K562 (cell line): ENCODE measurements at regions not wholly inside any gene's neighbourhood (a gene's known extent, or its start where the extent isn't known, plus 50 kb on each side); places are given as distances from the start of the nearest gene placed in this dataset.

Experiments used
- CAMTA2 ChIP-seq: fragments of 250-450 bp; sonication (Bioruptor Pico); conservative IDR thresholded peaks from 2 replicates; pipeline ENCODE4 v1.5.1; 2022
- CTCF ChIP-seq, 3 experiments: IDR thresholded peaks in 2 of 3; conservative IDR thresholded peaks in 1 of 3; 2 replicates each; pipeline ENCODE4 v1.5.1; 2011 to 2012; ENCODE audit warnings: low read length in 3 of 3, mild to moderate bottlenecking in 3 of 3, control low read depth in 2 of 3, improper control_type of control experiment in 1 of 3, inconsistent platforms in 1 of 3, low read depth in 1 of 3, mixed read lengths in 1 of 3, moderate library complexity in 1 of 3; ENCODE audit not compliant: insufficient read depth in 2 of 3
- ETV6 ChIP-seq, 3 experiments: fragments of 150-350 bp in 1 of 3; sonication (generic) in 1 of 3; formaldehyde crosslinking in 1 of 3; IDR thresholded peaks; 2 replicates each; pipeline versions ENCODE4 v1.6.1 to v1.8.0; 2014 to 2022; ENCODE audit warnings: borderline replicate concordance in 2 of 3, low read depth in 2 of 3, antibody characterized with exemption in 1 of 3, low read length in 1 of 3, mild to moderate bottlenecking in 1 of 3, missing genetic modification reagents in 1 of 3
- FOXJ2 ChIP-seq: fragments of 200-800 bp; sonication (Bioruptor generic); IDR thresholded peaks from 2 replicates; pipeline ENCODE4 v1.6.1; 2016; ENCODE audit warnings: missing genetic modification characterization, missing compliant biosample characterization
- LCOR ChIP-seq: sonication (generic); formaldehyde crosslinking; IDR thresholded peaks from 2 replicates; pipeline ENCODE4 v1.8.0; 2022; ENCODE audit warnings: mild to moderate bottlenecking, missing genetic modification reagents
- MIER1 ChIP-seq: fragments of 450-650 bp; IDR thresholded peaks from 2 replicates; pipeline ENCODE4 v1.6.1; 2016; ENCODE audit warnings: antibody characterized with exemption, mild to moderate bottlenecking, low read depth
- MYBL2 ChIP-seq, 2 experiments: fragments of 450-650 bp in 1 of 2; sonication (generic) in 1 of 2; formaldehyde crosslinking in 1 of 2; IDR thresholded peaks; 2 replicates each; pipeline versions ENCODE4 v1.6.1 to v1.8.1; 2017 to 2022; ENCODE audit warnings: borderline replicate concordance in 1 of 2, inconsistent platforms in 1 of 2, low read depth in 1 of 2, mild to moderate bottlenecking in 1 of 2, missing genetic modification reagents in 1 of 2, moderate library complexity in 1 of 2
- MYC ChIP-seq, 2 experiments: fragments of 250-450 bp in 1 of 2; sonication (Bioruptor Pico) in 1 of 2; IDR thresholded peaks; 2 replicates each; pipeline versions ENCODE4 v1.5.1 to v1.6.1; 2012 to 2021; ENCODE audit warnings: low read depth in 2 of 2, borderline replicate concordance in 1 of 2, improper control_type of control experiment in 1 of 2, low read length in 1 of 2, mild to moderate bottlenecking in 1 of 2, moderate library complexity in 1 of 2
- MYNN ChIP-seq, 2 experiments: sonication (generic); formaldehyde crosslinking in 1 of 2; IDR thresholded peaks; 2 replicates each; pipeline versions ENCODE4 v1.5.0 to v1.6.1; 2016 to 2020; ENCODE audit warnings: antibody characterized with exemption in 1 of 2, missing genetic modification reagents in 1 of 2
- NCOA1 ChIP-seq: fragments of 450-650 bp; IDR thresholded peaks from 2 replicates; pipeline ENCODE4 v1.6.1; 2016; ENCODE audit warnings: low read depth
- NRF1 ChIP-seq, 2 experiments: fragments of 450-650 bp; IDR thresholded peaks in 1 of 2; conservative IDR thresholded peaks in 1 of 2; 2 replicates each; pipeline ENCODE4 v1.6.1; 2014; ENCODE audit warnings: mild to moderate bottlenecking in 2 of 2
- PATZ1 ChIP-seq: fragments of 250-450 bp; sonication (Bioruptor Pico); IDR thresholded peaks from 2 replicates; pipeline ENCODE4 v1.5.0; 2020; ENCODE audit warnings: mild to moderate bottlenecking, borderline replicate concordance
- PCBP2 ChIP-seq: fragments of 200-400 bp; formaldehyde crosslinking; IDR thresholded peaks from 2 replicates; pipeline ENCODE4 v1.6.1; 2018; ENCODE audit warnings: low read length, low read depth, mild to moderate bottlenecking, moderate library complexity; ENCODE audit not compliant: poor library complexity, severe bottlenecking
- PHF8 ChIP-seq: fragments of 200-600 bp; sonication (generic); IDR thresholded peaks from 2 replicates; pipeline ENCODE4 v1.6.1; 2012; ENCODE audit warnings: mixed run types, mild to moderate bottlenecking, inconsistent platforms, low read length, moderate library complexity, borderline replicate concordance
- PRMT5 ChIP-seq: sonication (generic); formaldehyde crosslinking; IDR thresholded peaks from 2 replicates; pipeline ENCODE4 v1.5.0; 2020; ENCODE audit warnings: missing genetic modification reagents
- RBM22 ChIP-seq: fragments of 200-400 bp; formaldehyde crosslinking; IDR thresholded peaks from 2 replicates; pipeline ENCODE4 v1.6.1; 2018; ENCODE audit warnings: low read length, low read depth; ENCODE audit not compliant: poor library complexity, severe bottlenecking
- RFX7 ChIP-seq: fragments of 250-450 bp; sonication (Bioruptor Pico); IDR thresholded peaks from 2 replicates; pipeline ENCODE4 v1.5.1; 2021; ENCODE audit warnings: mild to moderate bottlenecking
- SETDB1 ChIP-seq: IDR thresholded peaks from one replicate; pipeline ENCODE4 v1.6.1; 2012; ENCODE audit warnings: low read length, control low read depth, inconsistent platforms
- SMAD3 ChIP-seq: fragments of 450-650 bp; formaldehyde crosslinking; conservative IDR thresholded peaks from 2 replicates; pipeline ENCODE4 v1.4.0; 2020; ENCODE audit warnings: mild to moderate bottlenecking
- SMARCB1 ChIP-seq: IDR thresholded peaks from 2 replicates; pipeline ENCODE4 v1.6.1; 2011; ENCODE audit warnings: improper control_type of control experiment, low read depth; ENCODE audit not compliant: insufficient read length
- SPI1 ChIP-seq: IDR thresholded peaks from 2 replicates; pipeline ENCODE4 v1.6.1; 2011; ENCODE audit warnings: low read depth, low read length, control low read depth, borderline replicate concordance
- ZBTB17 ChIP-seq: fragments of 450-650 bp; formaldehyde crosslinking; IDR thresholded peaks from 2 replicates; pipeline ENCODE4 v1.4.0; 2020; ENCODE audit warnings: mild to moderate bottlenecking
- ZC3H11A ChIP-seq: IDR thresholded peaks from 2 replicates; pipeline ENCODE4 v1.6.1; 2012; ENCODE audit warnings: low read depth, low read length, improper control_type of control experiment
- ZFPM2 ChIP-seq: fragments of 250-450 bp; sonication (Bioruptor Pico); IDR thresholded peaks from 2 replicates; pipeline ENCODE4 v1.5.1; 2022; ENCODE audit warnings: mild to moderate bottlenecking
- ZNF143 ChIP-seq: sonication (generic); formaldehyde crosslinking; IDR thresholded peaks from 2 replicates; pipeline ENCODE4 v1.9.0; 2022; ENCODE audit warnings: mild to moderate bottlenecking, missing genetic modification reagents
- ZNF324 ChIP-seq: fragments of 250-450 bp; sonication (Bioruptor Pico); IDR thresholded peaks from 2 replicates; pipeline ENCODE4 v1.4.0; 2020; ENCODE audit warnings: mild to moderate bottlenecking

- peak; percentile 45 to 88; a peak in 3 of 4 replicates for TF ChIP-seq ETV6 (IDR thresholded peaks at IDR 0.05; ENCODE audit: borderline replicate concordance in 1 of 2, low read depth in 2 of 2, low read length in 1 of 2)
- no peak for TF ChIP-seq ETV6 (CRISPR knock-in tag; IDR thresholded peaks at IDR 0.05; ENCODE audit: borderline replicate concordance)
- TF ChIP-seq ZBTB17 (CRISPR knock-in tag), result peak; percentile 93
- TF ChIP-seq LCOR, result no peak
- no peak for TF ChIP-seq ZNF143
- TF ChIP-seq ZC3H11A, result no peak
- TF ChIP-seq SMAD3 (CRISPR knock-in tag), result peak; percentile 94; the same call in 1 of the 2 replicates
- no peak for TF ChIP-seq MYNN (IDR thresholded peaks at IDR 0.05)
- TF ChIP-seq MYNN (CRISPR knock-in tag; IDR thresholded peaks at IDR 0.05), result no peak
- TF ChIP-seq FOXJ2 (tag), result 0 out of 2 replicates have a peak, but pooled peaks have one; percentile 39
- TF ChIP-seq PRMT5 (CRISPR knock-in tag), result no peak
- no peak for TF ChIP-seq SETDB1
- TF ChIP-seq MYBL2 (IDR thresholded peaks at IDR 0.05; ENCODE audit: low read depth), result no peak
- TF ChIP-seq MYBL2 (CRISPR knock-in tag; IDR thresholded peaks at IDR 0.05; ENCODE audit: borderline replicate concordance), result no peak
- peak; percentile 88 for TF ChIP-seq PATZ1 (CRISPR knock-in tag)
- TF ChIP-seq CTCF (IDR thresholded peaks at IDR 0.05 in 2 of 3, conservative IDR thresholded peaks at IDR 0.05 in 1 of 3; ENCODE audit: insufficient read depth in 2 of 3, low read depth in 1 of 3, low read length in 3 of 3), result no peak
- TF ChIP-seq CAMTA2 (CRISPR knock-in tag), result no peak
- TF ChIP-seq NRF1 (conservative IDR thresholded peaks at IDR 0.05 in 1 of 2, IDR thresholded peaks at IDR 0.05 in 1 of 2), result no peak
- no peak for TF ChIP-seq NCOA1
- no peak for TF ChIP-seq ZFPM2
- TF ChIP-seq PHF8, result no peak
- TF ChIP-seq SMARCB1, result no peak
- no peak for TF ChIP-seq MIER1
- no peak for TF ChIP-seq MYC (IDR thresholded peaks at IDR 0.05; ENCODE audit: low read depth, low read length)
- TF ChIP-seq MYC (CRISPR knock-in tag; IDR thresholded peaks at IDR 0.05; ENCODE audit: borderline replicate concordance, low read depth), result peak; percentile 49; the same call in 1 of the 2 replicates
- no peak for TF ChIP-seq PCBP2
- TF ChIP-seq ZNF324 (CRISPR knock-in tag), result no peak; the same call in 1 of the 2 replicates
- TF ChIP-seq SPI1, result peak; percentile 81; the same call in 1 of the 2 replicates
- no peak for TF ChIP-seq RBM22
- no peak for TF ChIP-seq RFX7 (CRISPR knock-in tag)
Measured at GRCh38 chr11:95505927-95506426, 275.0 kb upstream of the SESN3 start (continued).
